GM21825 (cell line): ENCODE measurements at regions not wholly inside any gene's neighbourhood (a gene's known extent, or its start where the extent isn't known, plus 50 kb on each side); places are given as distances from the start of the nearest gene placed in this dataset.

Experiments
- ATAC-seq: cut with Tn5 transposase; IDR thresholded peaks from one replicate; pipeline ENCODE4 v1.9.1; 2021; ENCODE audit warnings: mild to moderate bottlenecking, moderate library complexity; ENCODE audit not compliant: unreplicated experiment

DNA sequence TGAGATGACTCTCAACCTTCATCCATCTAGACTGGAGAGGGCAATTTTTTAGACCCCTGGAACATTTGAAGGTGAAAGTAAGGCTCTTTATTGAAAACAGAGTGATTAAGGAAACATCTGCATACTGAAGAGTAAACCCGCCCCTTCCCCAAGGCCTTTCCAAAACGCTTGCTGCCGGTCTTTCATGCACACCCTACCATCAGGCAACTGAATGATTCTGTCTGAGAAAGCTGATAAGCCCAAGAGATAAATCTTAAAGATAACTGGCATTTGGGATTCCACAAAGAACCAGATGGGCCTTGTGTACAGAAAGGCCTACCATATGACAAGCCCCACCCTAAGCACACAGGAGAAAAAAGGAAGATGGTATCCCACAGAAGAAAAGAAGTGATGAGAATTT lies 54.4 kb upstream of the PIK3R1 start:
- ATAC-seq, result no peak

DNA sequence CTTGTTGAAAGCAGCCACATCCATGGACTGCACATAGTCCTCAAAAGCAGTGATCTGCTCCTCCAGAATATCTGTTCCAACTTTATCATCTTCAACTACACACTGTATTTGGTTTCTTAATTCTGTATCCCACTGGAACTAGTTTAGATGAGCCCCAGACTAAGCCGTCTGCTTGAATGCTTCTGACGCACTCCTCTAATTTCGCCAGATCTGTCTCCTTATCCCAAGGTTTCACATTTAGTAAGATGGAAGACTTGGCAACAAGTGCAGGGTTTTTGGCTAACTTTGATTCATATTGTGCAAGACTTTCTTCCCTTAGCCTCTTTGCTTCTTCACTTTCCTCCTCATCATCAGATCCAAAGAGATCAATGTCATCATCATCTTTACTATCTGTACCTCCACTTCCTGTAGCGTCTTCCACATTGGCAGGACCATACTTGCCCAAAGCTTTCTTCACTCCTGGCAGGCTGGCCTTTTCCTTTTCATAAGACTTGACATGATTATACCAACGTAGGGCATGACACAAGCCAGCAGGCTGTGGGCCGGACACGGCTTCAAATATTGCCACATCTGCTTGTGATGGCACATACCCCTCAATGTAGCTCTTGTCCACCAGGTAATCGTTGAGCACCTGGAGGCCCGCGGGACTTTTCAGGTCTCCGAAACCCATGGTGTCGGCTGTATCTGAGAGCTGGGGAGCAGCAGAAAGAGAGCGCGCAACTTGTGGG lies 56.2 kb upstream of the PIK3R1 start:
- no peak for ATAC-seq

DNA sequence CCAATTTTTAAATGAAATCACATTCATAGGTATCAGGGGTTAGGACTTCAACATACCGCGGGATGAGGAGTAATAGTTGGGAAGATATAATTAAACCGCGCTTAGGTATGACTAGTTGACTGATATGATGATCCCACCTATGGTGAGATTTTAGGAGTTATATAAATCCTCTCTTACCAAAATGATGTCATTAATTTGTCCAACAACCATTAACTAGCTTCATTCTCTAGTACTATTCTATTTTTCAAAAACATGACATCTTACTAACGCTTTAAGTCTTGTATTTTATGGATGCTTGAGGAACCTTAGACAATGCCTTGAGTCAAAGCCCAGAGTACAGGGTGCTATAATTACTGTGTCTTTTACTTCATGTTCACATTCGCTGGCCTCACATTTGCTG lies 59.6 kb upstream of the PIK3R1 start:
- no peak for ATAC-seq

DNA sequence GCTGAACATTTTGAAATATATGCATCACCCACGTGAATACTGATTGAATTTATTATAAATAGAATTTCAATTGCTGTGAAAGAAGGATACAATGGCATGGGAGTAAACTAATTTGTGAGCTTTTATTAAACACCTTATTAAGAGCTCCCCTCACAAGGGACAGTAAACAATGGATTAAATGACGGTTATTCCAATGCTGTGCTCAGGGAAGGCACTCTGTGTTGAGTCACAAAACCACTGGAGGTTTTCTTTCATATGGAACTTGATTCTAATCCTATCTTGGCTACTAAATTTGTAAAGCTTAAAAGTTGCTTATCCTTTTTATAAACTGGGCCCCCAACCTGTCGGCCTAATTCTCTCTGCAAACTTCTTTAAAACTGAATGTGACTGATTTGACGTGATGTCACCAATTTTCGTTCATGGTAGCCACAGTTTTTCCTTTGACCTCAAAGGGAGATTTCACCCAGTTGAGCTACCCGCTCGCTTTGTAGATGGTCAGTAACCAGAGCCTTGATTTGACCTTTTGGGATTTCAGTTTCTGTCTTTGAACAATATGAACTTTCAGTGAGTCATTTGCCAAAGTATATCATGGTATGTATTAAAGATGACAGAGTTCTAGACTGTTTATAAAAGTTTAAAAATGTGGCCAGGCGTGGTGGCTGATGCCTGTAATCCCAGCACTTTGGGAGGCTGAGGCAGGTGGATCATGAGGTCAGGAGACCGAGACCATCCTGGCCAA lies 61.3 kb upstream of the PIK3R1 start:
- ATAC-seq, result no peak

DNA sequence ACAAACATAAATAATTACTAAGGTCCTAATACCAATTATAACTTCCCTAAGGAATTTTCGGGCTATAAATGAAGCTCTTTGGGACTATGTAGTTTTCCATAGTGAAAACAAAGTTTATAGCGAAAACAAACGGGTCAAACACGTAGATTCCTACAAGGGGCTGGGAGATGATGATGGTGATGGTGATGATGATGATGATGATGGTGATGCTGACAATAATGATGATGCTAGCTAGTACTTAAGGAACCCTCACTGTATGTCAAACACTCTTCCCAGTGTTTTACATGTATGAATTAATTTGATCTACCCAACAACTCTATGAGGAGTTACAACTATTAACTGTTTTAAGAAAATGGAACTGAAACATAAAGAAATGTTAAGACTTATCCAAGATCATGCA lies 63.7 kb upstream of the PIK3R1 start:
- ATAC-seq, result no peak

DNA sequence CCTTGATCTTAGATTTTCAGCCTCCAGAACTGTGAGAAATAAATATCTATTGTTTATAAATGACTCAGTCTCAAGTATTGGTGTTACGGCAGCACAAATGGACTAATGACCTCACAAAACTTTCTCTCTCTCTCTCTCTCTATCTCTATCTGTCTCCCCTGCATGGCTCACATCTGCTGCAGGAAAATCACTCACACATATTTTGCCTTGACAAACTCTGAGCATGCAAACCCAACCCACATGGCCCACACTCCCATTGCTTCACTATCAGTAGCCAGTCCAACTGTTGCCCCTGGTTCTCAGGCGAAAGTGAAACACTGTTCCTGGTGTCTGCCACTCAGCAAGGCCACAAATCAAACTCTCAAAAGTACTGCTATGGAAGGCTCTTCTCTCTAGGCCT lies 66.4 kb upstream of the PIK3R1 start:
- ATAC-seq, result peak; percentile 41

DNA sequence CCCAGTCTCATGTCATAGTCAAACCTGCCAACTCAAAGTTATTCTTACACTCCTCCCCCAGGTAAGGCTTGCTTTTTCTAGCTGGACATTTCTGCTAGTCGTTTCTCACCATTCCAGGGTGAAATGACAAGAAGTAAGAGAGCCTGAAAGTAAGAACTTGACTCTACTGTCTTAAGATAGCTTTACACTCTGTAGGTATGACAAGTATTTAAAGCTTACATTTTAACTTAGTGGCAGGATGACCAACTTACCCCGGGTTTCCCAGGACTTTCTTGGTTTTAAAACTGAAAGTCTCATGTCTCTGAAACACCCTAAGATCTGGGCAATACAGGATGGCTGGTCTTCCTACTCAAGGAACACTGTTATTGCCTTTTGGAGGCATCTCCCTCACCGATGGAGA lies 67.5 kb upstream of the PIK3R1 start:
- peak; percentile 66 for ATAC-seq

DNA sequence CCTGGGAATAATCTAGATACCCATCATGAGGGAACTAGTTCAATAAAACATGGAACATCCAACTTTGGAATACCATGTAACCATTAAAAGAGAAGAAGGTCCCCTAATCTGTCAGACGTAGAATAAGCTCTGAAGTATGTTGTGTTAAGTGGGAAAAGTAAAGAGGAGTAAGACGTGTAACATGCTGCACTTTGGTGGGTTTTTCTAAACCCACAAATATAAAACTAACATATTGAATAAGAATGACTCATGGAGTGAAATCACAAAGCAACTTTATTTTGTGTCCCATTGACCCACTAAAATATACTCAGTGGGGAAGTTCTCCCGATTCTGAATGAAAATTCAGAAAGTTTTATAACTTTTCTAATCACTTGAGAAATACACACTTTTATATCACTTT lies 67.9 kb upstream of the PIK3R1 start:
- ATAC-seq, result no peak

DNA sequence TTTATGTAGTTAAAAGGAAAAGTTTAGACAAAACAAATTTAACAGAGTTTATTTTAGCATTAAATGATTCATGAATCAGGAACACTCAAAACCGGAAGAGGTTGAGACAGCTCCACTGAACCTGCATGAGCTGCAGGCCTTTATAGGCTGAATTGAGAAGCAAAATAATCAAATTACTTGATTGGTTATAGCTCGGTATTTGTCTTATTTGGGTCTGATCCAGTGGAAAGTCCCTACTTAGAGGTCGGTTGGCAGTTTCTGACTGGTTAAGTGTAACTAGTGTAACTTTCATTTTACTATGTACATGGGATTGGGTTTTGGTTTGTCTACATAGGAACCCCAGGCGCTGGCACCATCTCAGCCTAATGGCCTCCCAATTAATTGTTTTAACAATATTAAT lies 74.1 kb upstream of the PIK3R1 start:
- ATAC-seq, result peak; percentile 45

DNA sequence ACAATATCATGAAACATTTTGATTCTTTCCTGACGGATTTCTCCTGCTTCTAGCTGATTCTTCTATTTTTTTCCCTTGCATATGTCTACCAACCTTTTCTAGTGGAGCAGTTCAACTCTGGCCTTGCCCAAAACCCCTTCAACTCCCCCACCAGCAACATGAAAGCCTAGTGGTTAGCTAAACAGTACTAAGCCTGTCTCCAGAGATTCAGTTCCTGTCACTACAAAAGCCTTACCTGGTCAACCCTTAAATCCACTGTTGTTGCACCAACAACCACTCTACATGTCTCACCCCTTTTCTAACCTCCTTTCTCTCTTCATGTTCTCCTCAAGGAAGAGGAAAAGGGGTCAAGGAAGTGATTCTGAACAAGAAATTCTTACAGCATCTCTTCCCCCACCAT lies 74.8 kb upstream of the PIK3R1 start:
- ATAC-seq, result peak; percentile 54

DNA sequence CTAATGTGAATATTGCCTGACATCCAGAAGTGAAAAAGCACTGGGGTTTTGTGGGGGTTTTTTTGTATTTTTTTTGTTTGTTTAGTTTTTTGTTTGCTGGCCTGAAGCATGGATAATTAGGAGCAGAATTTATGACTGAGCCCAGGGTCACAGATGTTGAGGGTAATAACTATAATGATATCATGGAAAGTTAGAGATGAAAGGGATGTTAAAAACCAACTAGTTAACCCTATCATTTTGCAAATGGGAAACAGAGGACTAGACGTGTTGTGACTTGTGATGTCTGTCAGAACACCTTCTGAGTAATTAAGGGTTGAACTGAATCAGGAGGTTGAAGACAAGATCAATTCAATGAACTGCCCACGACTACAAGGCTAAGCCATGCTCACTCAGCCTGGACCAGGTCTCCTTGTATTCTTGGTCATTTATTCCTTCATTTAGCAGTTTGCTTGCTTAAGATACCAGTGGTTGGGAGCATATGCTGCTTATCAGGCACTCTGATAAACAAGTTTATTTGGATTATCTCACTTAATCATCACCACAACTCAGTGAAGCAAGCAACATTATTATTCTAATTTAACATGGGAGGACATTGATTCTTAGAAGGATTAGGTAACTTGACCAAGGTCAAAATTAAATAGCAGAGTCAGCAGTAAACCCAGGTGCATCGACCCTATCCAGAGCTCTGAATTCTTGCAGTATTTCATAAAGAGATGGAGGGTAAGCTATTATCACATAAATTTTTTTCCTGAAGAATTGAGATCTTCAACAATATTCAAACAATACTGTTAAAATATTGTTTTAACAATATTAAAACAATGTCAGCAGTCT lies 75.7 kb upstream of the PIK3R1 start:
- ATAC-seq, result no peak

DNA sequence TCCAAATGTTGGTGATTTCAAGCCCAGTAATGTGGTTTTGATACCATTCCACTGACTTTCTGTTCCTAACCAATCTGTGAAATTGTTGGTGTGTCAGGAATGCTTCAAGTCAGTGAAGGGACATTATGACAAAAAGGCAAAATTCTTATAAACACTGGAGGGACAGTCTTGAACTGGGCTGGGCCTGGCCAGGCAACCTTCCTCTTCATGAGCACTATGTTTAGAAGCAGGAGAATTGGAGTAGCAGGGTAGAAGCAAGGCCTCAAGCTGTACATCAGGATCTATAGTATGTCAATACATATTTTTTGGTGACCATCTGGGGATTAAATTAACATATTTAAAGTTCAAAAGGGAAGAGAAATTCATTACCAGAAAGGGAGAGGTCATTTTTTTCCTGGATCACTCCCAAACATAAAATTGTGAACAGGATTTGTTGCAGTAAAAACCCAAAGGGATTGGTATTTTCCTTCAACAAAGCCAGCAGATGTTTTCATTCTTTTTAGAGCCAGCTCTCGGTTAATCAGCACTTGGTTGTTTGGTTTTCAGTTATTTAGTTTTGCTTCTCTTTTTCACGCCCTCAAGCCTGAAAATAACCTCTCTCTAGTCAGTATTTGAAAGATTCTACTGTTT lies 77.9 kb upstream of the PIK3R1 start:
- no peak for ATAC-seq

DNA sequence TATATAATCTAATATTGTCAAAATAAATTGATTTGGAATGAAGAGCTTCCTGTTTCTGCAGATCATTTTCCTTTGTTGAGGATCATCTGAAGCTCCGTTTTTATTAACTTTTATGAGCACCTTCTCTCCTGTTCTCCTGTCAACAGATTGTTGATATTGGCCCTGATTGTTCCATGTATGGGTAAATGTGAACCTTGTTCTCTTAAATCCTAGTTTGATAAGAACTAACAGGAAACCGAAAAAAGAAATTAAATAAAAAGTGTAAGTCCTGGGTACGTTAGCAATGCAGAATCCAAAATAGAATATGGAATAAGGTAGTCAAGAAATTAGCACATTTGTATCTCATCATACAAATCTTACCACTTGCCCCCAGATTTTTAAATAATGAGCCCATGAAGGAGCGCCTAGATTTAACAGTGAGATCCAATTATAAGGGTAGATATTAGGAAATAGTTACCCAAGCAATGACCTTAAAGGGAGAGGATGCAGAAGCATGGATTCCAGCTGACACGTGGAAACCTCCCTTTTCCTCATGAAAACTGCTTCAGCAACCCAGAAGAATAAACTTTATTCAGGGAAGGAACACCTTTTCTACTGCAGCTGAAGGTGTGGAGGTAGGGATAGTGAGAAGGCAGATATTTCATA lies 80.8 kb upstream of the PIK3R1 start:
- no peak for ATAC-seq

DNA sequence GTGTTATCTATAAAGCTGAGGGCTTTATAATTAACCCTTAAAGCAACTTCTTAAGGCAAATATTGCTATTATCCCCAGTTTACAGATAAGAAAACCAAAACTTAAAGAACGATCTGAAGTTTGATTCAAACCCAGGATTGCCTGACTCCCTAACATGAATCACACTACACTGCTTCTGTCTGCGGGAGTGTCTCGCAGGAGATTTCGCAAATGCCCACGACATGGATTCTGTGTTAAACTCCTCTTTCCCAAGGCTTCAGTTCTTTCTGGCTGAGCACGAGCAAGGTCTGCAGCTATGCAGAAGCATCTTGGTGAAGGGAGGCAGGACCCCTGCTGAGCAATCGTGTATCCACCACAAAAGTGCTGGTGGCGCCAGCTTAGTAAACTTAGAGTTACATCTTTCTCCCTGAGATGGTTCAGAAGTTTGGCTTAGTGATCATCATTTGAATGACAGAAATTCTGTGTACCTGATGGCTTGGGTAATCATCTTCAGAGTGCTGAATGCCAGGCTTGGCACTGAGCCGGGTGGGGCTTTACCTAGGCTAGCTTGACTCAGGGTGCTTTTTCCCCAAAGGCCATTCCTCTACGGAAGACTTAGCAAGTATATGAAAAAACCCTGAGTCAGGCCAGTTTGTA lies 81.4 kb upstream of the PIK3R1 start:
- no peak for ATAC-seq

DNA sequence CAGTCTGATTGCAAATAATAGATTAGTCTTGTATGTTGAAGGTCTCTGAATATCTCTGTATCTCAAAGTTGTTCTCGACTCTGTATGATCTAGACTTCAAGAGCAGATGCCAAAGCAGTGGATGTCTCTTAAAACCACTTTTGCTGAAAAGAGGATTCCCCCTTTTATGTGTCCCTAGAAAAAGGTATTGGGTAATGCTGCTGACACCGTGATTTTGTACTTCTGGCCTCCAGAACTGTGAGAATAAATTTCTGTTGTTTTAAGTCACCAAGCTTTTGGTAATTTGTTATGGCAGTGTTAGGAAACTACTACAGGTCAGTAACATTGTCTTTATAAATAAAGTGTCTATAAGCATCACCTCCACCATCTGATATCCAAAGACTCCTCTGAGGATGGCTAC lies 85.3 kb upstream of the PIK3R1 start:
- ATAC-seq, result no peak

DNA sequence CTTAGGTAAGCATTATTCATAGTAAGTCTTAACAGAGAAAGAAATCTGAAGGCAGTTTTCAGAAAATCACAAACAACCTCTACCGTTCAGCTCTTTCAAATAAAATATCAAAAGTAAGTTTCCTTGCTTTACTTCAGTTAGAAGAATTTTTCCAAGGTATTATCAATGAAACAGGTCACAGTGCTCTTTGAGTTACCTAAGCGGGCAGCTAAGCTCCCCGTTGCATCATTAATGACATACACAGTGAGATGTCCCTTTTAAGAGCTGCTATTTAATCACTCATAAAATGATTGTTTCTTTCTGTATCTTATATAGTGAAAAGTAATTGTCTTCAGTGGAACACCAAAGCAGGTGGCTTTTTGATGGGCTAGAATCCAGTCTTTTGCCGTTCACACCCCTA lies 86.2 kb upstream of the PIK3R1 start:
- ATAC-seq, result no peak

DNA sequence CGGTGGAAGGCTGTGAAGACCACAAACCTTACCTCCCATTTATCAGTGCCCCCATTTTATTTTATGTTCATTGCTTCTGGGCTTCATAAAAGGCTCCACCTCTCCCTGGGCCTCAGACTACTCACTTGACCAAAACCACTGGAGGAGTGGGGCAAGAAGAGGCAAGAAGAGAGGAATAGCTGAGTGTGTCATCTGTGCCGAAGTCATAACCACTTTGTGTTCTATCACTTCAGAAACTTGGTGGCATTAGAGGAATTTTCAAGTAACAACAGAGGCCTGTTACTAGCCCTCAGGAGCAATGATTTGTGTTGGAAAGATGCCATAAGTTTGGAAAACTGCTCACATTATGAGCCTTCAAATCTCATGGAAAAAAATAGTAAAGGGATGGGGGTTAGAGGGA lies 88.7 kb upstream of the PIK3R1 start:
- ATAC-seq, result no peak

DNA sequence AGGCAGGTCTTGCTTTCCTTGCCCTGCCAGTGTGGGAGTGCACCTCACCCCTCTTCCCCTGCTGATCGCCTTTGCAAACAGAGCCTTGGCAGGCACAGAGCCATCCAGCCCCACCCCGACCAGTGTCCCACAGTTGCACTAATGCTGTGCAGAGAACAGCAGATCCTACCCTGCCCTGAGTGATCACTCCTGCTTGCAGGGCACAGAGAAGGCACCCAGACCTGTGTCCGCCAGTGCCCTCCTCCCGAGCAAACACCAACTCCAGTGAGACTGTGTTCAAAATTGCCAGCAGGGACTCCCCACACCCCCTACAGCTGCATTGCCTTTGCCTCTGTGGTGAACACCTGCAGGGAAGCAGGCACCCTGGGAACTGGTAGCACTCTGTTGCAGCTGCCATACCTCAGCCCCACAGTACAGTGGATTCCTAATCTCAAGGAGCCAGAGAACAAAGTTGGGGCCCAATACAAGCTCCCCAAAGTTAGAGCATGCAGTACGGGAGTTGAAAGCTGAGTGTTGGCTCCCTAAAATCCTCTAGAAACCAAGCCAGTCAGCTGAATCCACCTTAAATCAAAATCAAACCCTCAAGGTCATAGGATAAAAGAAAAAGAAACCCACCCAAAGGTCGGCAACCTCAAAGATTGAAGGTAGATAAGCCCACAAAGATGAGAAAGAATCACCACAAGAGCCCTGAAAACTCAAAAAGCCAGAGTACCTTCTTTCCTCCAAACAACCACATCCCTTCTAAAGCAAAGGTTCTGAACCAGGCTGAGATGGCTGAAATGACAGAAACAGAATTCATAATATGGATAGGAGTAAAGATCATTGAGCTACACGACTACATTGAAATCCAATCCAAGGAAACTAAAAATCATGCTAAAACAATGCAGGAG lies 92.9 kb upstream of the PIK3R1 start:
- ATAC-seq, result no peak

DNA sequence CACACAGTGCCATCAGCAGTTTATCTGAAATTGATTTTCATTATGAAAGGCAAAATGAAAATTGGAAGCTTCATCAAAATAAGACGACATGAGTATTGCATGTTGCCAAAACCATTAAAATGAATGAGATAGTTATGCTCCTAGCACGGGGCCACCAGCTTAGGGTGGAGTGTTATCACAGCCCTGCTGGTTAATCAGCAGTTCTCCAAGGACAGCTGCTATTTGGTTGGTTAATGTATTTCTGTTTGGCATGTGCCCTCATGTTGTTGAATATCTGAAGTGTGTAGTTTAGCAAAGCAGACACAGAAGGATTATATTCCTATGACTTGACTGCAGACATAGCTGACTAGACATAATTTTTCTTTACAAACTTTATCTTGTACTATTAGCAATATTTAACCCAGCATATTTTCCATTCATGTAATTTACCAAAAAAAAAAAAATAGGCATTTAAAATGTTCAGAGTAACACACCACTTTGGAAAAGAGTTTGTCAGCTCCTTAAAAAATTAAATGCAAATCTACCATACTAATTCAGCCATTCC lies 98.6 kb upstream of the PIK3R1 start:
- no peak for ATAC-seq
